ENCODE measurements at regions not wholly inside any gene's neighbourhood (a gene's known extent, or its start where the extent isn't known, plus 50 kb on each side); places are given as distances from the start of the nearest gene placed in this dataset.
"Not testable (repeated sequence)": the region's sequence is repeated elsewhere in the genome, so short reads cannot be mapped to it uniquely, and the experiment has no call there.

DNA sequence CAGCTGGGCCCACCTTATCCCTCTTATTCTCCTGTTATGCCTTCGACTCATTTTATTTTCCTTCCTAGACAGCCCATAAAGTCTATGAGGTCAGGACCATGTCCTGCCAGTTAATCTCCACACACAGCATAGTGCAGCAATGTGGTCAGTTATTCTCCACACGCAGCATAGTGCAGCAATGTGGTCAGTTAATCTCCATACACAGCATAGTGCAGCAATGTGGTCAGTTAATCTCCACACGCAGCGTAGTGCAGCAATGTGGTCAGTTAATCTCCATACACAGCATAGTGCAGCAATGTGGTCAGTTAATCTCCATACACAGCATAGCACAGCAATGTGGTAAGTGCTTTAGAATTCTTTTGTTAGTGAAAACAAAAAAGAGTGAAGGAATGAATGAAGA is 77.8 kb downstream of the TEX36 start:
- no peak for DNase-seq (ENCODE audit: low read depth)
- no peak overlapping the region for H3K4me3 ChIP-seq (ENCODE audit: low read depth, low read length)
- TF ChIP-seq, protein P1, sequence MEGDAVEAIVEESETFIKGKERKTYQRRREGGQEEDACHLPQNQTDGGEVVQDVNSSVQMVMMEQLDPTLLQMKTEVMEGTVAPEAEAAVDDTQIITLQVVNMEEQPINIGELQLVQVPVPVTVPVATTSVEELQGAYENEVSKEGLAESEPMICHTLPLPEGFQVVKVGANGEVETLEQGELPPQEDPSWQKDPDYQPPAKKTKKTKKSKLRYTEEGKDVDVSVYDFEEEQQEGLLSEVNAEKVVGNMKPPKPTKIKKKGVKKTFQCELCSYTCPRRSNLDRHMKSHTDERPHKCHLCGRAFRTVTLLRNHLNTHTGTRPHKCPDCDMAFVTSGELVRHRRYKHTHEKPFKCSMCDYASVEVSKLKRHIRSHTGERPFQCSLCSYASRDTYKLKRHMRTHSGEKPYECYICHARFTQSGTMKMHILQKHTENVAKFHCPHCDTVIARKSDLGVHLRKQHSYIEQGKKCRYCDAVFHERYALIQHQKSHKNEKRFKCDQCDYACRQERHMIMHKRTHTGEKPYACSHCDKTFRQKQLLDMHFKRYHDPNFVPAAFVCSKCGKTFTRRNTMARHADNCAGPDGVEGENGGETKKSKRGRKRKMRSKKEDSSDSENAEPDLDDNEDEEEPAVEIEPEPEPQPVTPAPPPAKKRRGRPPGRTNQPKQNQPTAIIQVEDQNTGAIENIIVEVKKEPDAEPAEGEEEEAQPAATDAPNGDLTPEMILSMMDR (IDR thresholded peaks at IDR 0.05; ENCODE audit: control insufficient read depth, extremely low read depth, insufficient read depth): no peak

GRCh38 chr10:125602825-125603224 is 80.1 kb downstream of the TEX36 start:
- TF ChIP-seq, protein P1 (IDR thresholded peaks at IDR 0.05; ENCODE audit: control insufficient read depth, extremely low read depth, insufficient read depth): no peak
- no peak for DNase-seq (ENCODE audit: low read depth)
- H3K4me3 ChIP-seq (ENCODE audit: low read depth, low read length): no peak overlapping the region

DNA sequence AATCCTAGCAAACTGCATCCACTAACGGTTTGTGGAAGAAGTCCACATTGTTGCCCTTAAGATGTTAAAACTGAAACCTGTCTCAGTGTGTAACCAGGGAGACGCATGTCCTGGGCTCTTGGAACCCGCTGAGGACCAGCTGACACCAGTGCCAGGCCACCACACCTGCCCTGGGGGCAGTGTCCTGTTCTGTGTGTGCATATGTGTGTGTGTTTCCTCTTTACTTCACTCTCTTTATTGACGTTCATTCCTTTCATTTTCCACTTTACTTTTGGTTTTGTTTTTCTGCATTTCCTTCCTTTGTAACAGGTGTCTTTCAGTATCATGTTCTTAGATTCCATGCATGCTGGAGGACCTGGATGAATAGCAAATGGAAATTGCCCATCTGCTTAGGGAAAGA is 83.8 kb downstream of the TEX36 start:
- H3K4me3 ChIP-seq (ENCODE audit: low read depth, low read length): no peak overlapping the region
- TF ChIP-seq, protein P1 (IDR thresholded peaks at IDR 0.05; ENCODE audit: control insufficient read depth, extremely low read depth, insufficient read depth): no peak
- DNase-seq (ENCODE audit: low read depth): no peak

- no peak overlapping the region for H3K4me3 ChIP-seq (ENCODE audit: low read depth, low read length)
- TF ChIP-seq, protein P1 (IDR thresholded peaks at IDR 0.05; ENCODE audit: control insufficient read depth, extremely low read depth, insufficient read depth): no peak
- no peak for DNase-seq (ENCODE audit: low read depth)
Observed at GRCh38 chr10:125595911-125596310, 87.1 kb downstream of the TEX36 start.

GRCh38 chr10:125593644-125594043 is 89.3 kb downstream of the TEX36 start:
- TF ChIP-seq, protein P1 (IDR thresholded peaks at IDR 0.05; ENCODE audit: control insufficient read depth, extremely low read depth, insufficient read depth): no peak

GRCh38 chr10:125592897-125593296 is 90.1 kb downstream of the TEX36 start:
- TF ChIP-seq, protein P1 (IDR thresholded peaks at IDR 0.05; ENCODE audit: control insufficient read depth, extremely low read depth, insufficient read depth): no peak
- H3K4me3 ChIP-seq (ENCODE audit: low read depth, low read length): no peak overlapping the region
- no peak for DNase-seq (ENCODE audit: low read depth)

More at GRCh38 chr10:125593644-125594043, 89.3 kb downstream of the TEX36 start:
- H3K4me3 ChIP-seq (ENCODE audit: low read depth, low read length): no peak overlapping the region
- DNase-seq (ENCODE audit: low read depth): no peak

DNA sequence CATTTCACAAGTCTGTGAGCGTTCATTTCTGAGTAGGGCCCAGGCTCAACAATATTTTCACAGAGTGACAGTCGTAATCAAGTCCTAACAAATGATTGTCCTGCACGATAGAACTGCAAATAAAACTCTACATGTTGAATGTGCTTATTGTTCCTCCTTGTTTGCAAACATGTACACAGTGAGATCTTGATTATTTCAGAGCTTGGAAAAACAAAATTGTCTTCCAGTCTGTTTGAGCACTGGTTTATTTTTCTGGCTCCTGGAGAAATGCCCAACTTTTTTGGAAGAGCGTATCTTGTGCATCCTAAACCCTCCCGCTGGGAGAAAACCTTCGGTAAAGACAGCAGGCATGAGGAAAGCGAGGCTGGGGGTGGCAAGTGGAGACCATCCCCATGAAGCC is 91.1 kb downstream of the TEX36 start:
- no peak overlapping the region for H3K4me3 ChIP-seq (ENCODE audit: low read depth, low read length)
- DNase-seq (ENCODE audit: low read depth): peak; percentile 97
- TF ChIP-seq, protein P1 (IDR thresholded peaks at IDR 0.05; ENCODE audit: control insufficient read depth, extremely low read depth, insufficient read depth): no peak

- not testable (repeated sequence) for DNase-seq (ENCODE audit: low read depth); H3K4me3 ChIP-seq (ENCODE audit: low read depth, low read length)
Observed at GRCh38 chr10:125588738-125589137, 94.2 kb downstream of the TEX36 start.
